ENCODE measurements at regions not wholly inside any gene's neighbourhood (a gene's known extent, or its start where the extent isn't known, plus 50 kb on each side); places are given as distances from the start of the nearest gene placed in this dataset.

DNA sequence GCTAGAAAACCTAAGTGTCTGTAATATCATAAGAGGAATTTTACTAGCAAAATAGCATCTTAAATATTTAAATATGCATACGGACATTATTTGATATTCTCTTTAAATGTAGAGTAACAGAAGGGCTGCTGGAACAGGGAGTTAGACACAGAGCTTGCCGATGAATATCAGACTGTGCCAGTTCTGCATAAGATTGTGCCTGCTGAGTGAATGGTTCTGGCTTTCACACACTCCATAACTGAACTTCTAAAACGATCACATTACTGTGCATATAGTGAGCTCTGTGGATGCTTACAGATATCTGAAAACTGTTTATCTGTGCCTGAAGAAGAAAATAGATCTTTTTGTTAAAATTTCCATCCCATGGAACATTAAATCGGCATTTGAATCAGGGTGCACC, 867.4 kb upstream of the PCDH10 start:
- TF ChIP-seq, protein P1, sequence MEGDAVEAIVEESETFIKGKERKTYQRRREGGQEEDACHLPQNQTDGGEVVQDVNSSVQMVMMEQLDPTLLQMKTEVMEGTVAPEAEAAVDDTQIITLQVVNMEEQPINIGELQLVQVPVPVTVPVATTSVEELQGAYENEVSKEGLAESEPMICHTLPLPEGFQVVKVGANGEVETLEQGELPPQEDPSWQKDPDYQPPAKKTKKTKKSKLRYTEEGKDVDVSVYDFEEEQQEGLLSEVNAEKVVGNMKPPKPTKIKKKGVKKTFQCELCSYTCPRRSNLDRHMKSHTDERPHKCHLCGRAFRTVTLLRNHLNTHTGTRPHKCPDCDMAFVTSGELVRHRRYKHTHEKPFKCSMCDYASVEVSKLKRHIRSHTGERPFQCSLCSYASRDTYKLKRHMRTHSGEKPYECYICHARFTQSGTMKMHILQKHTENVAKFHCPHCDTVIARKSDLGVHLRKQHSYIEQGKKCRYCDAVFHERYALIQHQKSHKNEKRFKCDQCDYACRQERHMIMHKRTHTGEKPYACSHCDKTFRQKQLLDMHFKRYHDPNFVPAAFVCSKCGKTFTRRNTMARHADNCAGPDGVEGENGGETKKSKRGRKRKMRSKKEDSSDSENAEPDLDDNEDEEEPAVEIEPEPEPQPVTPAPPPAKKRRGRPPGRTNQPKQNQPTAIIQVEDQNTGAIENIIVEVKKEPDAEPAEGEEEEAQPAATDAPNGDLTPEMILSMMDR (conservative IDR thresholded peaks at IDR 0.05): no peak
- no peak for TF ChIP-seq EZH2 (IDR thresholded peaks at IDR 0.05; ENCODE audit: low read depth)

Measured in PC-9 (cell line).